ENCODE measurements at regions not wholly inside any gene's neighbourhood (a gene's known extent, or its start where the extent isn't known, plus 50 kb on each side); places are given as distances from the start of the nearest gene placed in this dataset. TPM values are rescaled to one million over a fixed set of nuclear protein-coding genes. Genes with fewer than 3 reads are reported as not detected.

Small RNA genes in the stretch of these regions (microRNA-seq; reads per million reads assigned to microRNA genes)
- not detected for gene RNU6-133P (ENCODE audit: insufficient read depth, insufficient read length)

Small RNA genes in the stretch of these regions (small RNA-seq; reads per million reads assigned to genes)
- 0 to 5.4 (median 0) reads per million in 5 experiments for gene RNU6-133P

Measured in IMR-90 (cell line).